Mesothelial cell of epicardium (in vitro differentiated cells): ENCODE measurements at regions not wholly inside any gene's neighbourhood (a gene's known extent, or its start where the extent isn't known, plus 50 kb on each side); places are given as distances from the start of the nearest gene placed in this dataset.
A peak's percentile ranks its signal among the peaks of the same experiment; 100 is the strongest.

ENCODE experiments used
- DNase-seq, 2 experiments: peaks; one replicate each; pipeline ENCODE4 v3.0.0; 2021; ENCODE audit warnings: low spot score in 2 of 2; ENCODE audit not compliant: unreplicated experiment in 2 of 2
- H3K27ac Mint-ChIP-seq: 2 replicates; pipeline ENCODE4 v1.8.0; 2021; ENCODE audit warnings: mixed read lengths
- H3K27me3 Mint-ChIP-seq: 2 replicates; pipeline ENCODE4 v1.8.0; 2021; ENCODE audit warnings: low read depth, mixed read lengths
- H3K36me3 Mint-ChIP-seq: 2 replicates; pipeline ENCODE4 v1.8.0; 2021; ENCODE audit warnings: mixed read lengths
- H3K4me1 Mint-ChIP-seq: 2 replicates; pipeline ENCODE4 v1.8.0; 2021; ENCODE audit warnings: mixed read lengths
- H3K4me3 Mint-ChIP-seq: 2 replicates; pipeline ENCODE4 v1.8.0; 2021; ENCODE audit warnings: mild to moderate bottlenecking, moderate library complexity, mixed read lengths
- H3K9me3 Mint-ChIP-seq: 2 replicates; pipeline ENCODE4 v1.8.0; 2021; ENCODE audit warnings: mixed read lengths
- CTCF ChIP-seq: fragments of 200-600 bp; sonication (generic); IDR thresholded peaks from one replicate; pipeline ENCODE4 v1.5.0; 2021; ENCODE audit warnings: antibody characterized with exemption; ENCODE audit not compliant: unreplicated experiment

GRCh38 chr6:21691685-21692346 is 98.3 kb downstream of the SOX4 start:
- H3K27ac Mint-ChIP-seq = peak overlapping the region; percentile 73
- H3K36me3 Mint-ChIP-seq = peaks cover 45% of the 10 kb centered on the region
- H3K27me3 Mint-ChIP-seq = no peaks in the 10 kb centered on the region
- no peak overlapping the region for H3K4me3 Mint-ChIP-seq
- no peak for TF ChIP-seq CTCF
- peaks cover 20% of the 10 kb centered on the region for H3K9me3 Mint-ChIP-seq
- H3K4me1 Mint-ChIP-seq = peaks cover 18% of the 10 kb centered on the region
- DNase-seq = no peak

GRCh38 chr6:21692721-21693120 is 99.2 kb downstream of the SOX4 start:
- H3K36me3 Mint-ChIP-seq = peaks cover 36% of the 10 kb centered on the region
- H3K27me3 Mint-ChIP-seq = no peaks in the 10 kb centered on the region
- H3K4me3 Mint-ChIP-seq = no peak overlapping the region
- peaks cover 14% of the 10 kb centered on the region for H3K9me3 Mint-ChIP-seq
- DNase-seq = no peak
- H3K27ac Mint-ChIP-seq = peak overlapping the region; percentile 60
- no peak for TF ChIP-seq CTCF
- peaks cover 18% of the 10 kb centered on the region for H3K4me1 Mint-ChIP-seq

GRCh38 chr6:21694168-21694567 is 100.6 kb downstream of the SOX4 start:
- peaks cover 18% of the 10 kb centered on the region for H3K4me1 Mint-ChIP-seq
- H3K36me3 Mint-ChIP-seq = peaks cover 30% of the 10 kb centered on the region
- H3K27ac Mint-ChIP-seq = no peak overlapping the region
- peaks cover 4% of the 10 kb centered on the region for H3K9me3 Mint-ChIP-seq
- H3K27me3 Mint-ChIP-seq = no peaks in the 10 kb centered on the region
- no peak overlapping the region for H3K4me3 Mint-ChIP-seq
- no peak for DNase-seq
- no peak for TF ChIP-seq CTCF

GRCh38 chr6:21707524-21708319 is 114.2 kb downstream of the SOX4 start:
- Mint-ChIP-seq H3K4me3 (no peak overlapping the region), H3K4me1 (peaks cover 32% of the 10 kb centered on the region), H3K27ac (no peak overlapping the region), H3K27me3 (no peaks in the 10 kb centered on the region), H3K9me3 (peaks cover 16% of the 10 kb centered on the region), H3K36me3 (peaks cover 18% of the 10 kb centered on the region)
- no peak for TF ChIP-seq CTCF
- DNase-seq = no peak

- no peak for TF ChIP-seq CTCF
- Mint-ChIP-seq H3K27ac (peak overlapping the region; percentile 34), H3K4me3 (no peak overlapping the region), H3K36me3 (peaks cover 14% of the 10 kb centered on the region), H3K27me3 (no peaks in the 10 kb centered on the region), H3K9me3 (peaks cover 13% of the 10 kb centered on the region), H3K4me1 (peaks cover 36% of the 10 kb centered on the region)
- no peak for DNase-seq
These were observed 114.7 kb downstream of the SOX4 start for GRCh38 chr6:21708320-21708580.
